ENCODE measurements at regions not wholly inside any gene's neighbourhood (a gene's known extent, or its start where the extent isn't known, plus 50 kb on each side); places are given as distances from the start of the nearest gene placed in this dataset.

GRCh38 chr18:78642296-78642951 is 337.2 kb upstream of the SALL3 start:
- H3K4me3 ChIP-seq (ENCODE audit: low read depth, low read length), result no peak overlapping the region
- TF ChIP-seq MAX (IDR thresholded peaks at IDR 0.05; ENCODE audit: low read depth, low read length), result no peak
- TF ChIP-seq CTCF (IDR thresholded peaks at IDR 0.05; ENCODE audit: low read depth, low read length), result no peak
- no peak for TF ChIP-seq MYC (IDR thresholded peaks at IDR 0.05; ENCODE audit: low read depth, low read length)
- TF ChIP-seq POLR2A (IDR thresholded peaks at IDR 0.05; ENCODE audit: extremely low read depth, insufficient read length), result no peak
- DNase-seq (ENCODE audit: low read depth), result peak; percentile 33

DNA sequence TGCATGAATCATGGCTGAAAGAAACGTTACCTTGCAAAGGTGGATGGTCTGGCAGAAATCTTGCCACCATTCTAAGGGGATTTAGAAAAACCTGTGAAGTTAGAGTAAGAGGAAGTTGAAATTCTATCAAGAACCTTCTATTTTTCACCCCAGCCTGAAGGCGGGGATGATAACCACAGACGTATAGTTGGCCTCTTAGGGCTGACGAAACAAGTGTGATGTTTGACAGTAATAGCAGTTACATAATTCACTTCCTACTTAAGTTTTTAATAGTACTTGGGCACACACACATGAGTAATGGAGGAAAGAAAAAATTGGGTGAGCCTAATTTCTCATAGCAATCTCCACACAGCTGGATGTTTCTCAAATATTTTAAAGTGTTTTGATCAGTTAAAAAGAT is 336.6 kb upstream of the SALL3 start:
- peak; percentile 88 for DNase-seq (ENCODE audit: low read depth)
- TF ChIP-seq POLR2A (IDR thresholded peaks at IDR 0.05; ENCODE audit: extremely low read depth, insufficient read length), result no peak
- no peak for TF ChIP-seq MAX (IDR thresholded peaks at IDR 0.05; ENCODE audit: low read depth, low read length)
- TF ChIP-seq CTCF (IDR thresholded peaks at IDR 0.05; ENCODE audit: low read depth, low read length), result no peak
- TF ChIP-seq MYC (IDR thresholded peaks at IDR 0.05; ENCODE audit: low read depth, low read length), result no peak
- no peak overlapping the region for H3K4me3 ChIP-seq (ENCODE audit: low read depth, low read length)

DNA sequence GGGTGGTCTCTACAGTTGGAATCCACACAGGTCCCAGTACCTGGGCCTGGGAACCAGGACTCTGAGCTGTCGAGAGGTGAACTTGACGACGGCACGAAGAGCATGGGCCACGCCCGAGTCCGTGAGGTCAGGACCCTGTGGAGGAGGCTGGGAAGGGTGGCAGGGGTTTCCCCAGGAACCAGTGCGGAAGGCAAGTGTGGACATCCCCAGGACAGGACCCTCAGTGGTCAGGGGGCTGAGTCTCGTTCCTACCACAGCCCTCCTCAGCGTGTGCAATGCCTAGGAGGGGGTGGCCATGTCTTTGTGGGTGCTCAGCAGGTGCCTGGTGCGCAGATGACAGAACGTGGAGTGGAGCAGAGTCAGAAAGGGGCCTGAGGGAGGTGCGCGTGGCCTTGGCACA is 335.6 kb upstream of the SALL3 start:
- no peak for DNase-seq (ENCODE audit: low read depth)
- no peak overlapping the region for H3K4me3 ChIP-seq (ENCODE audit: low read depth, low read length)
- no peak for TF ChIP-seq MYC (IDR thresholded peaks at IDR 0.05; ENCODE audit: low read depth, low read length)
- TF ChIP-seq MAX (IDR thresholded peaks at IDR 0.05; ENCODE audit: low read depth, low read length), result no peak
- TF ChIP-seq POLR2A (IDR thresholded peaks at IDR 0.05; ENCODE audit: extremely low read depth, insufficient read length), result no peak
- TF ChIP-seq CTCF (IDR thresholded peaks at IDR 0.05; ENCODE audit: low read depth, low read length), result no peak

DNA sequence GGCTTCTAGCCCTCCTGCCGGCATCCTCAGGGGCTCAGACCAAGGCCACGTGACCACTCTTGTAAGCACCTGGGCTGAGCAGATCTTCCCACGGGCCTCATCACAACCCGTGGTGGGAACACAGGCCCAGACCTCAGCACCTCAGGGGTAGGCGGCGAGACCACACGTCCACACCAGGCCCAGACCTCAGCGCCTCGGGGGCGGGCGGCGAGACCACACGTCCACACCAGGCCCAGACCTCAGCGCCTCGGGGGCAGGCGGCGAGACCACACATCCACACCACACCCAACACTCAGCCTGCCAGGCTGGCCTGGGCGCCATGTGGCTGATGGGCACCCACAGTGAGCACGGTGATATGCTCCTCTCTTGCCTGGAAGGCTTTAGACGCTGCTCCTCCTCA is 334.4 kb upstream of the SALL3 start:
- H3K4me3 ChIP-seq (ENCODE audit: low read depth, low read length), result no peak overlapping the region
- no peak for DNase-seq (ENCODE audit: low read depth)
- no peak for TF ChIP-seq MAX (IDR thresholded peaks at IDR 0.05; ENCODE audit: low read depth, low read length)
- TF ChIP-seq POLR2A (IDR thresholded peaks at IDR 0.05; ENCODE audit: extremely low read depth, insufficient read length), result no peak
- no peak for TF ChIP-seq MYC (IDR thresholded peaks at IDR 0.05; ENCODE audit: low read depth, low read length)
- no peak for TF ChIP-seq CTCF (IDR thresholded peaks at IDR 0.05; ENCODE audit: low read depth, low read length)

- DNase-seq (ENCODE audit: low read depth), result peak; percentile 18
- TF ChIP-seq POLR2A (IDR thresholded peaks at IDR 0.05; ENCODE audit: extremely low read depth, insufficient read length) (no peak), MYC (IDR thresholded peaks at IDR 0.05; ENCODE audit: low read depth, low read length) (no peak), CTCF (IDR thresholded peaks at IDR 0.05; ENCODE audit: low read depth, low read length) (no peak), MAX (IDR thresholded peaks at IDR 0.05; ENCODE audit: low read depth, low read length) (no peak)
These were observed 332.6 kb upstream of the SALL3 start for GRCh38 chr18:78647018-78647417.

More at GRCh38 chr18:78647018-78647417, 332.6 kb upstream of the SALL3 start:
- H3K4me3 ChIP-seq (ENCODE audit: low read depth, low read length), result no peak overlapping the region
